Neural cell (in vitro differentiated cells): ENCODE measurements at regions not wholly inside any gene's neighbourhood (a gene's known extent, or its start where the extent isn't known, plus 50 kb on each side); places are given as distances from the start of the nearest gene placed in this dataset.

Experiments
- H2AFZ ChIP-seq: fragments of 200-600, 300-800 bp; sonication (generic), shearing (Covaris generic); 2 replicates; pipeline ENCODE4 v1.6.0; 2014; ENCODE audit warnings: low read depth, mild to moderate bottlenecking, antibody characterized with exemption, low read length, moderate library complexity
- H3F3A ChIP-seq: fragments of 200-600 bp; shearing (Covaris generic); 2 replicates; pipeline ENCODE4 v1.6.1; 2016; ENCODE audit warnings: mild to moderate bottlenecking, moderate library complexity, mixed read lengths, antibody characterized with exemption, low read length; ENCODE audit not compliant: insufficient read depth, poor library complexity, severe bottlenecking
- H3K27ac ChIP-seq: fragments of 200-600, 300-800 bp; sonication (generic), shearing (Covaris generic); 2 replicates; pipeline ENCODE4 v1.5.1; 2014; ENCODE audit warnings: mild to moderate bottlenecking, low read length, moderate library complexity
- H3K27me3 ChIP-seq: fragments of 300-800, 200-600 bp; sonication (generic), shearing (Covaris generic); 2 replicates; pipeline ENCODE4 v1.6.0; 2014; ENCODE audit warnings: mild to moderate bottlenecking, low read depth, low read length, moderate library complexity; ENCODE audit not compliant: insufficient read depth
- H3K36me3 ChIP-seq: fragments of 300-800, 200-600 bp; sonication (generic), shearing (Covaris generic); 2 replicates; pipeline ENCODE4 v1.5.1; 2014; ENCODE audit warnings: mild to moderate bottlenecking, antibody characterized with exemption, low read length, moderate library complexity; ENCODE audit not compliant: insufficient read depth
- H3K4me2 ChIP-seq: fragments of 300-800, 200-600 bp; sonication (generic), shearing (Covaris generic); 2 replicates; pipeline ENCODE4 v1.6.0; 2014; ENCODE audit warnings: mild to moderate bottlenecking, low read length
- H3K4me3 ChIP-seq: fragments of 300-800, 200-600 bp; sonication (generic), shearing (Covaris generic); 2 replicates; pipeline ENCODE4 v1.5.1; 2014; ENCODE audit warnings: mild to moderate bottlenecking, low read length, moderate library complexity
- H3K79me2 ChIP-seq: fragments of 200-600 bp; shearing (Covaris generic); replicated peaks from 2 replicates; pipeline ENCODE4 v1.6.0; 2014; ENCODE audit warnings: mild to moderate bottlenecking, low read length, moderate library complexity; ENCODE audit not compliant: insufficient read depth
- H3K9ac ChIP-seq: fragments of 300-800, 200-600 bp; sonication (generic), shearing (Covaris generic); 2 replicates; pipeline ENCODE4 v1.6.1; 2016; ENCODE audit warnings: mild to moderate bottlenecking, low read length, mixed read lengths
- H3K9me2 ChIP-seq: fragments of 200-600 bp; shearing (Covaris generic); 2 replicates; pipeline ENCODE4 v1.6.1; 2016; ENCODE audit warnings: mild to moderate bottlenecking, low read length, mixed read lengths; ENCODE audit not compliant: insufficient read depth
- H3K9me3 ChIP-seq: fragments of 200-600, 300-800 bp; sonication (generic), shearing (Covaris generic); 2 replicates; pipeline ENCODE4 v1.6.1; 2016; ENCODE audit warnings: mild to moderate bottlenecking, mixed run types, low read length, moderate library complexity, mixed read lengths
- H4K20me1 ChIP-seq: fragments of 200-600 bp; shearing (Covaris generic); 2 replicates; pipeline ENCODE4 v1.6.1; 2016; ENCODE audit warnings: mild to moderate bottlenecking, mixed run types; ENCODE audit not compliant: insufficient read depth
- CTCF ChIP-seq: fragments of 450-650 bp; IDR thresholded peaks from 2 replicates; pipeline ENCODE4 v1.5.1; 2014; ENCODE audit warnings: antibody characterized with exemption, mild to moderate bottlenecking, moderate library complexity; ENCODE audit not compliant: poor library complexity, severe bottlenecking
- EP300 ChIP-seq: fragments of 450-650 bp; conservative IDR thresholded peaks from 2 replicates; pipeline ENCODE4 v1.6.1; 2014; ENCODE audit warnings: antibody characterized with exemption, mild to moderate bottlenecking, moderate library complexity; ENCODE audit not compliant: poor library complexity, severe bottlenecking
- EZH2 ChIP-seq: fragments of 200-600, 300-800 bp; shearing (Covaris generic), sonication (generic); IDR thresholded peaks from 2 replicates; pipeline ENCODE4 v1.6.1; 2014; ENCODE audit warnings: antibody characterized with exemption, low read length, borderline replicate concordance, mild to moderate bottlenecking; ENCODE audit not compliant: insufficient read depth, poor library complexity, severe bottlenecking
- MXI1 ChIP-seq: fragments of 450-650 bp; conservative IDR thresholded peaks from 2 replicates; pipeline ENCODE4 v1.6.1; 2014; ENCODE audit warnings: antibody characterized with exemption, mild to moderate bottlenecking; ENCODE audit not compliant: poor library complexity, severe bottlenecking
- POLR2AphosphoS5 ChIP-seq: IDR thresholded peaks from 2 replicates; pipeline ENCODE4 v1.6.1; 2012
- RAD21 ChIP-seq: fragments of 450-650 bp; conservative IDR thresholded peaks from 2 replicates; pipeline ENCODE4 v1.6.1; 2014; ENCODE audit warnings: antibody characterized with exemption, mild to moderate bottlenecking, moderate library complexity
- REST ChIP-seq: IDR thresholded peaks from 2 replicates; pipeline ENCODE4 v1.6.1; 2012; ENCODE audit warnings: borderline replicate concordance
- SMC3 ChIP-seq: fragments of 450-650 bp; conservative IDR thresholded peaks from 2 replicates; pipeline ENCODE4 v1.6.1; 2014; ENCODE audit warnings: antibody characterized with exemption, mild to moderate bottlenecking, moderate library complexity; ENCODE audit not compliant: poor library complexity
- TAF1 ChIP-seq: IDR thresholded peaks from 2 replicates; pipeline ENCODE4 v1.6.1; 2012; ENCODE audit warnings: low read depth

- no peak overlapping the region for H3K4me3 ChIP-seq
- no peaks in the 10 kb centered on the region for H3K9me2 ChIP-seq
- no peak for TF ChIP-seq REST
- no peak for TF ChIP-seq CTCF
- no peak for TF ChIP-seq EP300
- no peak for TF ChIP-seq TAF1
- no peak for TF ChIP-seq MXI1
- TF ChIP-seq EZH2, result no peak
- no peak for TF ChIP-seq SMC3
- no peak for TF ChIP-seq POLR2AphosphoS5
- TF ChIP-seq RAD21, result no peak
- no peaks in the 10 kb centered on the region for H3K27me3 ChIP-seq
- H3F3A ChIP-seq, result no peaks in the 10 kb centered on the region
- no peak overlapping the region for H3K27ac ChIP-seq
- no peaks in the 10 kb centered on the region for H4K20me1 ChIP-seq
- H3K9ac ChIP-seq, result no peak overlapping the region
- H3K36me3 ChIP-seq, result no peaks in the 10 kb centered on the region
- H3K4me2 ChIP-seq, result no peak overlapping the region
- H3K79me2 ChIP-seq, result no peaks in the 10 kb centered on the region
- no peak overlapping the region for H2AFZ ChIP-seq
- no peaks in the 10 kb centered on the region for H3K9me3 ChIP-seq
These were observed 228.0 kb downstream of the PIK3C3 start for GRCh38 chr18:42182728-42183700.

- no peaks in the 10 kb centered on the region for H3K9me2 ChIP-seq
- no peaks in the 10 kb centered on the region for H3K27me3 ChIP-seq
- no peaks in the 10 kb centered on the region for H3K36me3 ChIP-seq
- H3K4me2 ChIP-seq, result no peak overlapping the region
- H3F3A ChIP-seq, result no peaks in the 10 kb centered on the region
- no peak overlapping the region for H3K9ac ChIP-seq
- no peak overlapping the region for H3K27ac ChIP-seq
- no peaks in the 10 kb centered on the region for H3K79me2 ChIP-seq
- H2AFZ ChIP-seq, result no peak overlapping the region
- no peaks in the 10 kb centered on the region for H3K9me3 ChIP-seq
- no peak overlapping the region for H3K4me3 ChIP-seq
- no peak for TF ChIP-seq EP300
- TF ChIP-seq TAF1, result no peak
- TF ChIP-seq REST, result no peak
- TF ChIP-seq RAD21, result no peak
- no peak for TF ChIP-seq POLR2AphosphoS5
- TF ChIP-seq CTCF, result no peak
- TF ChIP-seq MXI1, result no peak
- TF ChIP-seq EZH2, result no peak
- no peak for TF ChIP-seq SMC3
- no peaks in the 10 kb centered on the region for H4K20me1 ChIP-seq
These were observed 228.7 kb downstream of the PIK3C3 start for GRCh38 chr18:42183746-42184145.
